Retinal pigment epithelial cell (primary cell): ENCODE measurements at regions not wholly inside any gene's neighbourhood (a gene's known extent, or its start where the extent isn't known, plus 50 kb on each side); places are given as distances from the start of the nearest gene placed in this dataset.

ENCODE experiments used
- DNase-seq: peaks from one replicate; pipeline ENCODE4 v3.0.0-alpha.2; 2010; ENCODE audit warnings: low read depth
- H3K4me3 ChIP-seq: 2 replicates; pipeline ENCODE4 v1.5.1; 2011; ENCODE audit warnings: mild to moderate bottlenecking, low read length, control low read depth, moderate library complexity
- CTCF ChIP-seq: conservative IDR thresholded peaks from 2 replicates; pipeline ENCODE4 v1.5.1; 2011; ENCODE audit warnings: low read depth, low read length, control low read depth, inconsistent platforms

- DNase-seq: no peak
- no peak overlapping the region for H3K4me3 ChIP-seq
- TF ChIP-seq CTCF: no peak
Measured at GRCh38 chr2:116582850-116583249, 1231.6 kb upstream of the DDX18 start.

- no peak overlapping the region for H3K4me3 ChIP-seq
- DNase-seq: no peak
- no peak for TF ChIP-seq CTCF
Measured at GRCh38 chr2:116585669-116586327, 1228.7 kb upstream of the DDX18 start.

GRCh38 chr2:116586328-116586689 lies 1228.2 kb upstream of the DDX18 start:
- H3K4me3 ChIP-seq: no peak overlapping the region
- TF ChIP-seq CTCF: no peak
- DNase-seq: no peak
